ENCODE measurements at regions not wholly inside any gene's neighbourhood (a gene's known extent, or its start where the extent isn't known, plus 50 kb on each side); places are given as distances from the start of the nearest gene placed in this dataset.
A peak's percentile ranks its signal among the peaks of the same experiment; 100 is the strongest.

DNA sequence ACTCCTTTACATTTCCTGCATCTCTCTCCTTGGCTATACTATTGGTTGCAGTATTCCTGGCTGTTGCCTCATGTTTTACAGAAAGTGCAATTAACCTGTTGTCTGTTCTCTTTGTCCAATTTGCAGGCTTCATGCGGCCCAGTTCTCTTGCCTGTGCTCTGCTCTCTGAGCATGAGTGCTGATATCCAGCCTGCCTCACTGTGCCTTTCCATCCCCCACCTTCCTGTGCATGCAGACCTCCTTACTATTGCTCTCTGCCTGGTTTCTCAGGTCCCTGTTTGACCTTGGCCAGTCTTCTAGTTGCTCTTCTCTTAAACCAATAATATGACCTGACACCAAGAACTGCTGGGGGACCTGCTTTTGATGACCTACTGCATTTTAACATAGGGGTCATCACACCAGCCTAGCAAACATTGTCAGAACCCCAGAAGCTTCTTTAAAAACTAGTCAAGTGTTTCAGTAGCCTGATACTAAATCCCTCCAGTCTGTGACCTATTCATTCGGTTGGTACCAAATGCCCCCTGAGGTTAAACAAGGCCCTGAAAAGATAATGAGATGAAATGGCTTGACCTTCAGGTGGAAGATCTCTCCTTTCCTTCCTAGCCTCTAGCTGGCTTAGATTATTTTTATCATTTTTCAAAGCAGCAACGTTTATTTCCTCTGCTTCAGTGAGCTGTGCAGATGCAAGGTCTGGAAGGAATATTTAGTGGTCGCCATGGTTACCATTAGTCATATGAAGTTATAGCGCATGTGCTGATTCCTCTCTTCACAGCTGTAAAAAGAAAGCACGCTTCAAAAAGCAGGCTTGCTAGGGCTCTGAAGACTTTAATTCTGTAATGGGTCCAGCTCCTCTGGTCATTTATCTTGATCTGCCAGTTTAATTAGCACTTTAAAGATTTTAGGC is 216.5 kb downstream of the PHLDA1 start:
- peak; percentile 5 to 55 (median 42) for DNase-seq
- peak; percentile 64 to 73 for ATAC-seq (ENCODE audit: low read depth in 2 of 2)
- Mint-ChIP-seq H3K4me1 (peaks cover 16 to 62% (median 25%) of the 10 kb centered on the region in 4 donors), H3K36me3 (no peaks in the 10 kb centered on the region), H3K9me3 (no peaks in the 10 kb centered on the region), H3K27ac (peak overlapping the region; percentile 0 to 78 (median 21)), H3K27me3 (no peaks in the 10 kb centered on the region), H3K4me3 (peak overlapping the region in 1 of 4 donors; percentile 5)
- peak overlapping the region; percentile 81 for H3K27ac ChIP-seq (ENCODE audit: insufficient read depth, low read length, poor library complexity, severe bottlenecking)
- no peaks in the 10 kb centered on the region for H3K27me3 ChIP-seq (ENCODE audit: control insufficient read depth, insufficient read depth, low read length)
- no peaks in the 10 kb centered on the region for H3K9me3 ChIP-seq (ENCODE audit: control insufficient read depth in 2 of 2, low read length in 2 of 2)
- H3K4me1 ChIP-seq (ENCODE audit: control insufficient read depth, insufficient read depth, low read length, poor library complexity, severe bottlenecking) = peaks cover 10% of the 10 kb centered on the region
- no peaks in the 10 kb centered on the region for H3K36me3 ChIP-seq (ENCODE audit: control insufficient read depth, insufficient read depth, low read length)
- H3K4me3 ChIP-seq (ENCODE audit: low read depth, low read length) = no peak overlapping the region

DNA sequence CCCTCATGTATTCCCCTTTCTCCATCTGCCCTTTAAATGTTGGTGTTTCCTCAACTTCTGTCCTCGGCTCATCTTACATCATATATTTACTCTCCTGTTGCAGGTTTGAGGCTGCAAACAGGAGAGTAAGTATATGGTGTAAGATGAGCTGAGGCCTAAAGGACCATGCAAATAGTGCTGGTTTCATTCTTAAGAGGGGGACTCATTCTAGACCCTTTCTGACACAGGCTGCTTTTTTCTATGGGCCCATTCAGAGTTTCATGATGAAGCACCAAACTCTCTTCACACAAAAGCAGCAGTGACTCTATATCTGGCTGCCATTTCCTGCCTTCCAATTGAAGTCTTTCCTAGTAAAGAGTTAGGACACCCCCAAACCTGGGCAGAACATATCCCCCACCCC is 218.5 kb downstream of the PHLDA1 start:
- no peaks in the 10 kb centered on the region for H3K9me3 ChIP-seq (ENCODE audit: control insufficient read depth in 2 of 2, low read length in 2 of 2)
- no peaks in the 10 kb centered on the region for H3K36me3 ChIP-seq (ENCODE audit: control insufficient read depth, insufficient read depth, low read length)
- peaks cover 0 to 1% (median 0%) of the 10 kb centered on the region in 7 donors for H3K9me3 Mint-ChIP-seq
- peak overlapping the region in 1 of 3 donors; percentile 93 for H3K27ac Mint-ChIP-seq
- no peak overlapping the region for H3K27ac ChIP-seq (ENCODE audit: insufficient read depth, low read length, poor library complexity, severe bottlenecking)
- no peaks in the 10 kb centered on the region for H3K27me3 ChIP-seq (ENCODE audit: control insufficient read depth, insufficient read depth, low read length)
- H3K4me3 Mint-ChIP-seq = peak overlapping the region in 2 of 4 donors; percentile 1 to 89
- peaks cover 10% of the 10 kb centered on the region for H3K4me1 ChIP-seq (ENCODE audit: control insufficient read depth, insufficient read depth, low read length, poor library complexity, severe bottlenecking)
- H3K4me1 Mint-ChIP-seq = peaks cover 16 to 61% (median 25%) of the 10 kb centered on the region in 4 donors
- no peaks in the 10 kb centered on the region for H3K27me3 Mint-ChIP-seq
- DNase-seq (no peak), ATAC-seq (ENCODE audit: low read depth in 2 of 2) (no peak)
- H3K4me3 ChIP-seq (ENCODE audit: low read depth, low read length) = no peak overlapping the region
- H3K36me3 Mint-ChIP-seq = no peaks in the 10 kb centered on the region

DNA sequence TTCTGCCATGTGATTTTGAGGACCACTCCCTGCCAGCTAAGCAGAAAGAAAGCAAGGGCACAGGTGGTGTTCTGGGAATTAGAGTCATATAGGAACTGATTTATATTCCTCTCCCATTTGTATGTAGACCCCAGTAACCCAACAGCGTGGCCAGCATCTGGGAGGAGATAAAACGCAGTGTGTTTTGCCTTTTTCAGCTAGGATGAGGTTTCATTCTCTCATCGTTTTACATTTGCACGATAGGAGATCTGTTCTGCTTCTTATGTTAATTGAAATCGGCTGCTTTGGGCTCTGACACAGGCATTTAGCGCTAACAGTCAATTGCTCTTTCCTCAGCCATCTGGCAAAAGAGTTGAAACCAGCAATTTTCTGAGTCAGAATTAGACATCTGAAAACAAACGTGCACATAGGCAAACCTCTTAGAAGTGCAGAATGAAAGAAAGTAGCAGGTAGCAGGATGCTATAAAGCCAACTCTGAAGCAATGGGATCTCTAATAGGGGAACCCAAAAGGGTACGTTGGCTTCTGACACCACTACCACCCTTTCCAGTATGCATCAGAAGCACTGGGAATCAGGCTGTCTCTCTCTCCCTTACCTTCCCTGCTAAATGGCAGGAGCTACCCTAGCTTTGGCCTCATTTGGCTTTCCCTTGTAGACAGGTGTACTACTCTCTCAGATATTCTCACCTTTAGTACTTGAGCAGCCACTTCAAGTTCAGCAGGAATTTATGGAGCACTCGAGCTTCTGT is 219.1 kb downstream of the PHLDA1 start:
- Mint-ChIP-seq H3K4me1 (peaks cover 16 to 57% (median 25%) of the 10 kb centered on the region in 4 donors), H3K27me3 (no peaks in the 10 kb centered on the region), H3K36me3 (no peaks in the 10 kb centered on the region), H3K27ac (peak overlapping the region; percentile 9 to 93 (median 83)), H3K9me3 (peaks cover 0 to 1% (median 0%) of the 10 kb centered on the region in 7 donors), H3K4me3 (peak overlapping the region; percentile 1 to 89 (median 24))
- ATAC-seq (ENCODE audit: low read depth in 2 of 2) (no peak), DNase-seq (peak in 1 of 3 donors; percentile 4)
- Histone ChIP-seq H3K27ac (ENCODE audit: insufficient read depth, low read length, poor library complexity, severe bottlenecking) (no peak overlapping the region), H3K9me3 (ENCODE audit: control insufficient read depth in 2 of 2, low read length in 2 of 2) (no peaks in the 10 kb centered on the region), H3K4me3 (ENCODE audit: low read depth, low read length) (peak overlapping the region; percentile 48), H3K36me3 (ENCODE audit: control insufficient read depth, insufficient read depth, low read length) (no peaks in the 10 kb centered on the region), H3K4me1 (ENCODE audit: control insufficient read depth, insufficient read depth, low read length, poor library complexity, severe bottlenecking) (peaks cover 10% of the 10 kb centered on the region), H3K27me3 (ENCODE audit: control insufficient read depth, insufficient read depth, low read length) (no peaks in the 10 kb centered on the region)

DNA sequence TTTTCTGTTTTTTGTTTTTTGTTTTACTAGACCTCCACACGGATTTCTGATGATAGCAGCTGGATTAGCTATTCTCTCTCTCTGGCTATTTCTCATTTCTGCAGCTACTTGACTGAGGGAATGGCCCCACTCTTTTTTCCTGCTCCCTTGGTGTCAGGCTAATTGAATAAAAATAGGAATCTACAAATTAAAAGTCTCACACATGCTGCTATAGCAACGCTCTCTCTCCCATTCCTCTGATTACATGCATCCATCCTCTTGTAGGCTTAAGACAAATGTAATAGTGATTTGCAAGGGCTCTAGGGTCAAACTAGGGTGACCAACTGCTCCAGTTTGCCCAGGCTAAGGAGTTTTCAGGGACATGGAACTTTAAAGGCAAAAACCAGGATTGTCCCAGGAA is 221.8 kb downstream of the PHLDA1 start:
- no peak overlapping the region for H3K27ac Mint-ChIP-seq
- Histone ChIP-seq H3K9me3 (ENCODE audit: control insufficient read depth in 2 of 2, low read length in 2 of 2) (no peaks in the 10 kb centered on the region), H3K36me3 (ENCODE audit: control insufficient read depth, insufficient read depth, low read length) (no peaks in the 10 kb centered on the region), H3K4me3 (ENCODE audit: low read depth, low read length) (no peak overlapping the region), H3K27ac (ENCODE audit: insufficient read depth, low read length, poor library complexity, severe bottlenecking) (no peak overlapping the region), H3K4me1 (ENCODE audit: control insufficient read depth, insufficient read depth, low read length, poor library complexity, severe bottlenecking) (peaks cover 3% of the 10 kb centered on the region), H3K27me3 (ENCODE audit: control insufficient read depth, insufficient read depth, low read length) (no peaks in the 10 kb centered on the region)
- no peaks in the 10 kb centered on the region for H3K36me3 Mint-ChIP-seq
- peaks cover 0 to 5% (median 0%) of the 10 kb centered on the region in 7 donors for H3K9me3 Mint-ChIP-seq
- DNase-seq = no peak
- H3K4me3 Mint-ChIP-seq = no peak overlapping the region
- no peaks in the 10 kb centered on the region for H3K27me3 Mint-ChIP-seq
- no peak for ATAC-seq (ENCODE audit: low read depth in 2 of 2)
- peaks cover 11 to 38% (median 15%) of the 10 kb centered on the region in 4 donors for H3K4me1 Mint-ChIP-seq

DNA sequence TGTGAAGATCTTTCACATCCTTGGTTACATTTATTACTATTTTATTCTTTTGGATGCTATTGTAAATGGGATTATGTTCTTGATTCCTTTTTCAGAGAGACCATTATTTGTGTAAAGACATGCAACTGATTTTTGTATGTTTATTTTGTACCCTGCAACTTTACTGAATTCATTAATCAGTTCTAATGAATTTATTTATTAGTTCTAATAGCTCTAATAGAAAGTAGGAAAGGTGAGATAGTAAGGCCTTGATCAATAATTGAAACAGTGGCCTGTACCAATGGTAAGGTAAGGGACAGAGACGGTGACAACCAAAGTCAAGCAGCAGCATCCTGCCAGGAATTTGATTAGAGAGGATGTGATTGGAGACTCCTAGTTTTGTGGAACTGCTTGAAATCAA is 224.1 kb downstream of the PHLDA1 start:
- Mint-ChIP-seq H3K9me3 (peaks cover 0 to 7% (median 0%) of the 10 kb centered on the region in 7 donors), H3K4me3 (no peak overlapping the region), H3K4me1 (peaks cover 5 to 18% (median 12%) of the 10 kb centered on the region in 4 donors), H3K27me3 (no peaks in the 10 kb centered on the region), H3K27ac (no peak overlapping the region), H3K36me3 (no peaks in the 10 kb centered on the region)
- no peaks in the 10 kb centered on the region for H3K9me3 ChIP-seq (ENCODE audit: control insufficient read depth in 2 of 2, low read length in 2 of 2)
- ATAC-seq (ENCODE audit: low read depth in 2 of 2) (no peak), DNase-seq (no peak)
- H3K27ac ChIP-seq (ENCODE audit: insufficient read depth, low read length, poor library complexity, severe bottlenecking) = no peak overlapping the region
- no peaks in the 10 kb centered on the region for H3K4me1 ChIP-seq (ENCODE audit: control insufficient read depth, insufficient read depth, low read length, poor library complexity, severe bottlenecking)
- no peaks in the 10 kb centered on the region for H3K36me3 ChIP-seq (ENCODE audit: control insufficient read depth, insufficient read depth, low read length)
- H3K4me3 ChIP-seq (ENCODE audit: low read depth, low read length) = no peak overlapping the region
- no peaks in the 10 kb centered on the region for H3K27me3 ChIP-seq (ENCODE audit: control insufficient read depth, insufficient read depth, low read length)

DNA sequence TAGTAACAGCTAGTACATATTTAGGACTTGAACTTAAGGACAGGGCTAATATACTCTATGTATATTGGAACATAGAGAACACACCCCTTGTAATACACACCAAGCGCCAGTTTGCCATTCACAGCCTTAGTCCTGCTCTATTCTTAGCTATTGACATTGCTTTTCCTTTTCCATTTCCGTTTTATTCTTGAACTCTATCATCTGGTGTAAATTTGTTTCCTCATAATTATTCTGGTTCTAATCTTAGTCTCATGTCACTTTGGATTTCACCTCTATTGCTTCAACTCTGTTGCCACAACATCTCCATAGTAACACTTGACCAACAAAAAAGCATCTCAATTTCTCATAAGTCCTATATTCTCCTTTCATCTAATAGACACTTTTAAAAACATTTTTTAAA is 225.7 kb downstream of the PHLDA1 start:
- H3K9me3 Mint-ChIP-seq = peaks cover 0 to 7% (median 0%) of the 10 kb centered on the region in 7 donors

DNA sequence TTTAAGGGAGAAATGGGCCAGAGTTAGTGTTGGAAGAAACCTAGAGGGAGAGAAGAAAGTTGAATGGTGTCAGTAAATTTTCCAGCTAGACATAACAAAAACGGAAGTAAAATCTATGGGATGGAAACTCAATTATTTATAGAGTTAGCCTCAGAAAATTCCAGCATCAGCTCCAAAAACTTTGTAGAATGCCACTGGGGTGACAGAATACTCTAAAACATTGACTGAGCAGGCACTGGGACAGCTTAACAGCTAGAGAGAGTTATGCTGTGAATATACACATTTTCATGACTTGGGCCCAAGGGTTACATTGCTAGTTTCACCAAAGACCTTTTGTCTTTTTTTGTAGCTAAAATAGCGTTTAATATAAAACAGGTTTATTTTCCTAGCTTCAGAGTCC is 226.3 kb downstream of the PHLDA1 start:
- Histone ChIP-seq H3K4me3 (ENCODE audit: low read depth, low read length) (no peak overlapping the region), H3K27me3 (ENCODE audit: control insufficient read depth, insufficient read depth, low read length) (no peaks in the 10 kb centered on the region), H3K4me1 (ENCODE audit: control insufficient read depth, insufficient read depth, low read length, poor library complexity, severe bottlenecking) (no peaks in the 10 kb centered on the region), H3K27ac (ENCODE audit: insufficient read depth, low read length, poor library complexity, severe bottlenecking) (no peak overlapping the region), H3K36me3 (ENCODE audit: control insufficient read depth, insufficient read depth, low read length) (no peaks in the 10 kb centered on the region), H3K9me3 (ENCODE audit: control insufficient read depth in 2 of 2, low read length in 2 of 2) (no peaks in the 10 kb centered on the region)
- DNase-seq = no peak
- peaks cover 0 to 7% (median 0%) of the 10 kb centered on the region in 7 donors for H3K9me3 Mint-ChIP-seq
- H3K4me1 Mint-ChIP-seq = no peaks in the 10 kb centered on the region
- no peak for ATAC-seq (ENCODE audit: low read depth in 2 of 2)
- no peaks in the 10 kb centered on the region for H3K36me3 Mint-ChIP-seq
- H3K4me3 Mint-ChIP-seq = peak overlapping the region in 1 of 4 donors; percentile 27
- H3K27ac Mint-ChIP-seq = no peak overlapping the region
- H3K27me3 Mint-ChIP-seq = no peaks in the 10 kb centered on the region

More for the DNA sequence above, 225.7 kb downstream of the PHLDA1 start:
- Histone ChIP-seq H3K4me1 (ENCODE audit: control insufficient read depth, insufficient read depth, low read length, poor library complexity, severe bottlenecking) (no peaks in the 10 kb centered on the region), H3K27me3 (ENCODE audit: control insufficient read depth, insufficient read depth, low read length) (no peaks in the 10 kb centered on the region), H3K27ac (ENCODE audit: insufficient read depth, low read length, poor library complexity, severe bottlenecking) (no peak overlapping the region), H3K9me3 (ENCODE audit: control insufficient read depth in 2 of 2, low read length in 2 of 2) (no peaks in the 10 kb centered on the region), H3K4me3 (ENCODE audit: low read depth, low read length) (no peak overlapping the region), H3K36me3 (ENCODE audit: control insufficient read depth, insufficient read depth, low read length) (no peaks in the 10 kb centered on the region)
- no peaks in the 10 kb centered on the region for H3K27me3 Mint-ChIP-seq
- no peaks in the 10 kb centered on the region for H3K36me3 Mint-ChIP-seq
- H3K4me3 Mint-ChIP-seq = no peak overlapping the region
- no peak for ATAC-seq (ENCODE audit: low read depth in 2 of 2)
- peak overlapping the region in 1 of 3 donors; percentile 58 for H3K27ac Mint-ChIP-seq
- no peak for DNase-seq
- H3K4me1 Mint-ChIP-seq = peaks cover 0 to 4% (median 2%) of the 10 kb centered on the region in 4 donors

All from CD4-positive, CD25-positive, alpha-beta regulatory T cell (primary cell).